Mesenchymal stem cell (in vitro differentiated cells and primary cell): ENCODE measurements at regions not wholly inside any gene's neighbourhood (a gene's known extent, or its start where the extent isn't known, plus 50 kb on each side); places are given as distances from the start of the nearest gene placed in this dataset.
"Not testable (repeated sequence)": the region's sequence is repeated elsewhere in the genome, so short reads cannot be mapped to it uniquely, and the experiment has no call there.

Source experiments
- DNase-seq: peaks from one replicate; pipeline ENCODE4 v3.0.0-alpha.2; 2013
- H2AFZ ChIP-seq: one replicate; pipeline ENCODE4 v1.6.1; 2013; ENCODE audit warnings: low read depth, mild to moderate bottlenecking, control low read depth, inconsistent platforms, low read length, moderate library complexity
- H2AK5ac ChIP-seq: 2 replicates; pipeline ENCODE4 v1.6.1; 2013; ENCODE audit warnings: low read length, moderate library complexity, mild to moderate bottlenecking, inconsistent platforms; ENCODE audit not compliant: severe bottlenecking
- H2BK120ac ChIP-seq: one replicate; pipeline ENCODE4 v1.6.1; 2013; ENCODE audit warnings: low read depth, mild to moderate bottlenecking, inconsistent platforms, low read length, moderate library complexity
- H2BK12ac ChIP-seq, 2 experiments: one replicate each; pipeline ENCODE4 v1.6.1; 2013; ENCODE audit warnings: inconsistent platforms in 2 of 2, low read length in 2 of 2, mild to moderate bottlenecking in 2 of 2, moderate library complexity in 2 of 2, control low read depth in 1 of 2
- H2BK15ac ChIP-seq: one replicate; pipeline ENCODE4 v1.6.1; 2013; ENCODE audit warnings: mild to moderate bottlenecking, low read depth, inconsistent platforms; ENCODE audit not compliant: poor library complexity, severe bottlenecking
- H2BK5ac ChIP-seq: 2 replicates; pipeline ENCODE4 v1.6.1; 2013; ENCODE audit warnings: low read depth, mild to moderate bottlenecking, low read length, control low read depth, inconsistent platforms; ENCODE audit not compliant: poor library complexity, severe bottlenecking
- H3K14ac ChIP-seq, 2 experiments: one replicate each; pipeline ENCODE4 v1.6.1; 2013; ENCODE audit warnings: inconsistent platforms in 2 of 2, low read length in 2 of 2, control low read depth in 1 of 2, mild to moderate bottlenecking in 1 of 2, moderate library complexity in 1 of 2
- H3K18ac ChIP-seq, 2 experiments: one replicate each; pipeline ENCODE4 v1.6.1; 2013; ENCODE audit warnings: inconsistent platforms in 2 of 2, low read length in 2 of 2, control low read depth in 1 of 2, low read depth in 1 of 2, mild to moderate bottlenecking in 1 of 2
- H3K23ac ChIP-seq, 2 experiments: one replicate each; pipeline ENCODE4 v1.6.1; 2013; ENCODE audit warnings: inconsistent platforms in 2 of 2, low read length in 2 of 2, mild to moderate bottlenecking in 2 of 2, moderate library complexity in 2 of 2, control low read depth in 1 of 2
- H3K27ac ChIP-seq: 2 replicates; pipeline ENCODE4 v1.5.1; 2013; ENCODE audit warnings: mild to moderate bottlenecking, moderate library complexity, low read length, control low read depth, inconsistent platforms; ENCODE audit not compliant: poor library complexity, severe bottlenecking
- H3K27me3 ChIP-seq, 2 experiments: 2 replicates each; pipeline versions ENCODE4 v1.6.1 to v1.7.0; 2013; ENCODE audit warnings: low read length in 2 of 2, mild to moderate bottlenecking in 2 of 2, moderate library complexity in 2 of 2, control low read depth in 1 of 2, inconsistent platforms in 1 of 2; ENCODE audit not compliant: control insufficient read depth in 1 of 2, insufficient read depth in 1 of 2
- H3K36me3 ChIP-seq, 2 experiments: 2 replicates each; pipeline versions ENCODE4 v1.6.1 to v1.7.0; 2013; ENCODE audit warnings: low read length in 2 of 2, control low read depth in 1 of 2, inconsistent platforms in 1 of 2, low read depth in 1 of 2, mild to moderate bottlenecking in 1 of 2; ENCODE audit not compliant: insufficient read depth in 2 of 2, control insufficient read depth in 1 of 2
- H3K4ac ChIP-seq, 2 experiments: one replicate each; pipeline ENCODE4 v1.6.1; 2013; ENCODE audit warnings: inconsistent platforms in 2 of 2, low read length in 2 of 2, mild to moderate bottlenecking in 2 of 2, moderate library complexity in 2 of 2, control low read depth in 1 of 2, low read depth in 1 of 2
- H3K4me1 ChIP-seq: 2 replicates; pipeline ENCODE4 v1.6.1; 2013; ENCODE audit warnings: low read depth, low read length, control low read depth; ENCODE audit not compliant: control insufficient read depth, insufficient read depth
- H3K4me2 ChIP-seq: 2 replicates; pipeline ENCODE4 v1.6.1; 2013; ENCODE audit warnings: low read length, mild to moderate bottlenecking, inconsistent platforms; ENCODE audit not compliant: poor library complexity, severe bottlenecking
- H3K4me3 ChIP-seq, 2 experiments: 2 replicates each; pipeline versions ENCODE4 v1.5.1 to v1.7.0; 2013; ENCODE audit warnings: low read length in 2 of 2, mild to moderate bottlenecking in 2 of 2, control low read depth in 1 of 2, low read depth in 1 of 2; ENCODE audit not compliant: insufficient read depth in 1 of 2
- H3K79me1 ChIP-seq: replicated peaks from 2 replicates; pipeline ENCODE4 v1.6.1; 2013; ENCODE audit warnings: mild to moderate bottlenecking, control low read depth, low read length, inconsistent platforms; ENCODE audit not compliant: poor library complexity, severe bottlenecking
- H3K9ac ChIP-seq: 2 replicates; pipeline ENCODE4 v1.7.0; 2013; ENCODE audit warnings: mild to moderate bottlenecking, low read length, moderate library complexity
- H3K9me3 ChIP-seq: 2 replicates; pipeline ENCODE4 v1.7.0; 2013; ENCODE audit warnings: mild to moderate bottlenecking, low read length; ENCODE audit not compliant: control insufficient read depth
- H4K8ac ChIP-seq: one replicate; pipeline ENCODE4 v1.6.1; 2013; ENCODE audit warnings: inconsistent platforms, mild to moderate bottlenecking, low read length, moderate library complexity
- H4K91ac ChIP-seq: one replicate; pipeline ENCODE4 v1.6.1; 2013; ENCODE audit warnings: mild to moderate bottlenecking, low read length, inconsistent platforms
- WGBS: methylation state at CpG from one replicate; pipeline ENCODE4 v1.1.7; 2013; ENCODE audit warnings: mixed read lengths; 5-methylcytosine and 5-hydroxymethylcytosine counted together

GRCh38 chr22:35487623-35488022 is 53.0 kb upstream of the RASD2 start:
- not testable (repeated sequence) for H3K4me3 ChIP-seq, H4K8ac ChIP-seq, H4K91ac ChIP-seq, H3K4me1 ChIP-seq, H3K9ac ChIP-seq, H2BK12ac ChIP-seq, H3K4me2 ChIP-seq, H2AFZ ChIP-seq, H2AK5ac ChIP-seq, H3K27ac ChIP-seq, H3K4ac ChIP-seq, H3K79me1 ChIP-seq, H2BK15ac ChIP-seq, H2BK120ac ChIP-seq, H3K18ac ChIP-seq, H3K23ac ChIP-seq, H3K14ac ChIP-seq, DNase-seq, H2BK5ac ChIP-seq, H3K36me3 ChIP-seq, H3K9me3 ChIP-seq
- 100% methylated on average over 1 of the region's 1 CpG for WGBS
- peaks cover 35 to 42% of the 10 kb centered on the region in 2 experiments for H3K27me3 ChIP-seq

GRCh38 chr22:35488513-35488912 is 52.1 kb upstream of the RASD2 start:
- no peak overlapping the region for H2AK5ac ChIP-seq
- 47% methylated on average over 3 of the region's 3 CpGs for WGBS
- H2AFZ ChIP-seq = no peak overlapping the region
- H3K27me3 ChIP-seq = peaks cover 36 to 47% of the 10 kb centered on the region in 2 experiments
- DNase-seq = no peak
- H3K27ac ChIP-seq = no peak overlapping the region
- no peak overlapping the region for H4K91ac ChIP-seq
- peak overlapping the region in 1 of 2 experiments; percentile 16 for H2BK12ac ChIP-seq
- no peak overlapping the region for H3K9ac ChIP-seq
- no peak overlapping the region for H4K8ac ChIP-seq
- H2BK5ac ChIP-seq = no peak overlapping the region
- H2BK15ac ChIP-seq = no peak overlapping the region
- no peak overlapping the region for H3K4me3 ChIP-seq
- H3K18ac ChIP-seq = no peak overlapping the region
- H3K14ac ChIP-seq = peak overlapping the region in 1 of 2 experiments; percentile 26
- H3K23ac ChIP-seq = no peak overlapping the region
- no peak overlapping the region for H2BK120ac ChIP-seq
- no peak overlapping the region for H3K4me2 ChIP-seq
- H3K4me1 ChIP-seq = no peaks in the 10 kb centered on the region
- H3K9me3 ChIP-seq = no peaks in the 10 kb centered on the region
- H3K4ac ChIP-seq = peak overlapping the region in 1 of 2 experiments; percentile 11
- no peaks in the 10 kb centered on the region for H3K36me3 ChIP-seq
- H3K79me1 ChIP-seq = no peaks in the 10 kb centered on the region

- H3K14ac ChIP-seq = no peak overlapping the region
- no peak overlapping the region for H3K4me2 ChIP-seq
- no peak overlapping the region for H3K4me3 ChIP-seq
- DNase-seq = no peak
- H4K8ac ChIP-seq = peak overlapping the region; percentile 50
- peak overlapping the region in 1 of 2 experiments; percentile 63 for H2BK12ac ChIP-seq
- H3K4ac ChIP-seq = no peak overlapping the region
- H2AK5ac ChIP-seq = no peak overlapping the region
- peak overlapping the region; percentile 61 for H4K91ac ChIP-seq
- H2BK5ac ChIP-seq = no peak overlapping the region
- no peak overlapping the region for H3K23ac ChIP-seq
- no peaks in the 10 kb centered on the region for H3K79me1 ChIP-seq
- H2BK15ac ChIP-seq = peak overlapping the region; percentile 37
- no peak overlapping the region for H3K27ac ChIP-seq
- H3K9me3 ChIP-seq = no peaks in the 10 kb centered on the region
- no peak overlapping the region for H2AFZ ChIP-seq
- H3K27me3 ChIP-seq = peaks cover 44 to 54% of the 10 kb centered on the region in 2 experiments
- 81% methylated on average over 5 of the region's 6 CpGs for WGBS
- no peak overlapping the region for H2BK120ac ChIP-seq
- H3K36me3 ChIP-seq = no peaks in the 10 kb centered on the region
- no peak overlapping the region for H3K18ac ChIP-seq
- no peak overlapping the region for H3K9ac ChIP-seq
- H3K4me1 ChIP-seq = no peaks in the 10 kb centered on the region
Observed at GRCh38 chr22:35489239-35489638, 51.4 kb upstream of the RASD2 start.
